GM19239 (cell line): ENCODE measurements at regions not wholly inside any gene's neighbourhood (a gene's known extent, or its start where the extent isn't known, plus 50 kb on each side); places are given as distances from the start of the nearest gene placed in this dataset.
"Not testable (repeated sequence)": the region's sequence is repeated elsewhere in the genome, so short reads cannot be mapped to it uniquely, and the experiment has no call there.

Experiments
- DNase-seq: peaks from one replicate; pipeline ENCODE4 v3.0.0; 2011; ENCODE audit warnings: low spot score; ENCODE audit not compliant: insufficient read length
- FAIRE-seq: peaks from 2 replicates; lab custom pipeline; 2011; peaks lifted over from hg19 to GRCh38; lab: Jason Lieb, UNC

- no peak for DNase-seq
- FAIRE-seq: no peak
Measured at GRCh38 chr3:26029321-26029720, 239.4 kb downstream of the OXSM start.

- not testable (repeated sequence) for FAIRE-seq, DNase-seq
Measured at GRCh38 chr3:26042126-26042525, 252.2 kb downstream of the OXSM start.

- FAIRE-seq (no peak), DNase-seq (no peak)
Measured at GRCh38 chr3:26049951-26050350, 260.1 kb downstream of the OXSM start.

- FAIRE-seq (no peak), DNase-seq (no peak)
Measured at GRCh38 chr3:26050776-26051175, 260.9 kb downstream of the OXSM start.

- DNase-seq (no peak), FAIRE-seq (no peak)
Measured at GRCh38 chr3:26058901-26059321, 269.0 kb downstream of the OXSM start.

- DNase-seq: no peak
- FAIRE-seq: no peak
Measured at GRCh38 chr3:26061947-26062346, 272.1 kb downstream of the OXSM start.

- DNase-seq (no peak), FAIRE-seq (no peak)
Measured at GRCh38 chr3:26064297-26064696, 274.4 kb downstream of the OXSM start.

- DNase-seq (no peak), FAIRE-seq (no peak)
Measured at GRCh38 chr3:26068890-26069289, 279.0 kb downstream of the OXSM start.

GRCh38 chr3:26070854-26071253 is 281.0 kb downstream of the OXSM start:
- no peak for FAIRE-seq

GRCh38 chr3:26074080-26074479 is 284.2 kb downstream of the OXSM start:
- FAIRE-seq (no peak), DNase-seq (no peak)

More at GRCh38 chr3:26070854-26071253, 281.0 kb downstream of the OXSM start:
- no peak for DNase-seq

GRCh38 chr3:26078539-26078938 is 288.6 kb downstream of the OXSM start:
- FAIRE-seq: no peak

GRCh38 chr3:26081166-26081565 is 291.3 kb downstream of the OXSM start:
- FAIRE-seq (no peak), DNase-seq (no peak)

More at GRCh38 chr3:26078539-26078938, 288.6 kb downstream of the OXSM start:
- DNase-seq: no peak

GRCh38 chr3:26081806-26082205 is 291.9 kb downstream of the OXSM start:
- FAIRE-seq: no peak

GRCh38 chr3:26082911-26083310 is 293.0 kb downstream of the OXSM start:
- DNase-seq (no peak), FAIRE-seq (no peak)

More at GRCh38 chr3:26081806-26082205, 291.9 kb downstream of the OXSM start:
- DNase-seq: no peak

GRCh38 chr3:26084629-26085028 is 294.7 kb downstream of the OXSM start:
- no peak for DNase-seq
- FAIRE-seq: no peak

GRCh38 chr3:26087751-26088150 is 297.9 kb downstream of the OXSM start:
- no peak for DNase-seq
- FAIRE-seq: no peak

- FAIRE-seq (no peak), DNase-seq (no peak)
Measured at GRCh38 chr3:26089249-26089648, 299.4 kb downstream of the OXSM start.

GRCh38 chr3:26090589-26090988 is 300.7 kb downstream of the OXSM start:
- FAIRE-seq (no peak), DNase-seq (no peak)

GRCh38 chr3:26091096-26091495 is 301.2 kb downstream of the OXSM start:
- DNase-seq (no peak), FAIRE-seq (no peak)

- no peak for FAIRE-seq
- DNase-seq: no peak
Measured at GRCh38 chr3:26091626-26092025, 301.7 kb downstream of the OXSM start.

- FAIRE-seq, DNase-seq: not testable (repeated sequence)
Measured at GRCh38 chr3:26097111-26097510, 307.2 kb downstream of the OXSM start.

GRCh38 chr3:26099692-26100091 is 309.8 kb downstream of the OXSM start:
- no peak for FAIRE-seq
- no peak for DNase-seq

- DNase-seq (no peak), FAIRE-seq (no peak)
Measured at GRCh38 chr3:26100176-26100575, 310.3 kb downstream of the OXSM start.
